GM12878 (cell line): ENCODE measurements at regions not wholly inside any gene's neighbourhood (a gene's known extent, or its start where the extent isn't known, plus 50 kb on each side); places are given as distances from the start of the nearest gene placed in this dataset.

Experiments used
- ATAC-seq: fragments of 200-7000 bp; cut with Tn5 transposase; 3 replicates; pipeline ENCODE4 v1.9.1; 2020; ENCODE audit warnings: mild to moderate bottlenecking, moderate library complexity
- BruUV-seq: library from RNA; stranded (reverse); fragments of 400-500 nt; replicated peaks from 2 replicates; lab custom pipeline; 2021; lab: Mats Ljungman, UMichigan
- CTCF ChIA-PET: fragments of 300-600 bp; sonication (Branson Sonifier 250); formaldehyde crosslinking; extraction: SDS; loops from one replicate; lab custom pipeline; 2021; ENCODE audit warnings: inconsistent platforms; lab: Yijun Ruan, JAX
- POLR2A ChIA-PET: fragments of 350-600 bp; formaldehyde crosslinking; extraction: SDS; loops from one replicate; lab custom pipeline; 2021; ENCODE audit warnings: inconsistent platforms; lab: Charles Lee
- RAD21 ChIA-PET: fragments of 300-600 bp; sonication (Branson Sonifier 250); formaldehyde crosslinking; loops from one replicate; lab custom pipeline; 2023; ENCODE audit warnings: antibody characterized with exemption; ENCODE audit not compliant: unreplicated experiment; lab: Charles Lee
- SMC1A ChIA-PET: fragments of 300-600 bp; sonication (Branson Sonifier 250); formaldehyde crosslinking; loops from one replicate; lab custom pipeline; 2023; ENCODE audit not compliant: unreplicated experiment, uncharacterized antibody; lab: Charles Lee
- DNase-seq: peaks from one replicate; pipeline ENCODE4 v3.0.0-alpha.2; 2011; ENCODE audit warnings: low read depth, low spot score
- FAIRE-seq: peaks from 3 replicates; lab custom pipeline; 2011; peaks lifted over from hg19 to GRCh38; lab: Jason Lieb, UNC
- H2AFZ ChIP-seq: 2 replicates; pipeline ENCODE4 v1.6.0; 2011; ENCODE audit warnings: low read depth, low read length, control low read depth; ENCODE audit not compliant: control insufficient read depth
- H3K27ac ChIP-seq: 2 replicates; pipeline ENCODE4 v1.5.1; 2011; ENCODE audit warnings: control low read depth; ENCODE audit not compliant: control insufficient read depth, insufficient read depth
- H3K27me3 ChIP-seq, 2 experiments: replicated peaks in 1 of 2; 2 replicates each; pipeline versions ENCODE4 v1.6.0 to v1.6.1; 2011; ENCODE audit warnings: low read length in 1 of 2; ENCODE audit not compliant: control insufficient read depth in 2 of 2, insufficient read depth in 2 of 2
- H3K36me3 ChIP-seq, 2 experiments: 2 replicates each; pipeline ENCODE4 v1.5.1; 2011; ENCODE audit warnings: low read length in 1 of 2; ENCODE audit not compliant: control insufficient read depth in 2 of 2, insufficient read depth in 2 of 2
- H3K4me1 ChIP-seq: 2 replicates; pipeline ENCODE4 v1.6.1; 2011; ENCODE audit warnings: mild to moderate bottlenecking, low read length, moderate library complexity, mixed read lengths; ENCODE audit not compliant: control insufficient read depth, insufficient read depth
- H3K4me2 ChIP-seq: 2 replicates; pipeline ENCODE4 v1.6.0; 2011; ENCODE audit warnings: control low read depth; ENCODE audit not compliant: control insufficient read depth, insufficient read depth
- H3K4me3 ChIP-seq: fragments of 200-600 bp; sonication (generic); 2 replicates; pipeline ENCODE4 v1.5.1; 2016
- H3K79me2 ChIP-seq: 2 replicates; pipeline ENCODE4 v1.6.0; 2011; ENCODE audit warnings: low read length; ENCODE audit not compliant: control insufficient read depth, insufficient read depth
- H3K9ac ChIP-seq: 2 replicates; pipeline ENCODE4 v1.8.0; 2011; ENCODE audit warnings: low read length, control low read depth, mixed read lengths; ENCODE audit not compliant: control insufficient read depth, insufficient read depth
- H3K9me3 ChIP-seq: replicated peaks from 3 replicates; pipeline ENCODE4 v1.5.1; 2011; ENCODE audit warnings: mild to moderate bottlenecking, low read length; ENCODE audit not compliant: control insufficient read depth, insufficient read depth
- H4K20me1 ChIP-seq: 2 replicates; pipeline ENCODE4 v1.6.0; 2011; ENCODE audit not compliant: control insufficient read depth, insufficient read depth
- BCL11A ChIP-seq: IDR thresholded peaks from 2 replicates; pipeline ENCODE4 v1.6.1; 2011; ENCODE audit warnings: low read depth, low read length
- CBX5 ChIP-seq: sonication (generic); IDR thresholded peaks from 2 replicates; pipeline ENCODE4 v1.6.1; 2016; ENCODE audit warnings: low read depth, moderate library complexity, mild to moderate bottlenecking, inconsistent platforms
- CHD1 ChIP-seq: IDR thresholded peaks from 2 replicates; pipeline ENCODE4 v1.6.1; 2012; ENCODE audit warnings: low read depth, low read length, improper control_type of control experiment
- E4F1 ChIP-seq: fragments of 450-650 bp; IDR thresholded peaks from 2 replicates; pipeline ENCODE4 v1.6.1; 2018; ENCODE audit warnings: borderline replicate concordance, mild to moderate bottlenecking; ENCODE audit not compliant: partially characterized antibody
- EED ChIP-seq: sonication (generic); IDR thresholded peaks from 2 replicates; pipeline ENCODE4 v1.6.1; 2016; ENCODE audit warnings: antibody characterized with exemption, low read depth
- JUNB ChIP-seq: IDR thresholded peaks from 2 replicates; pipeline ENCODE4 v1.6.1; 2016; ENCODE audit warnings: antibody characterized with exemption, mild to moderate bottlenecking
- JUND ChIP-seq: IDR thresholded peaks from 2 replicates; pipeline ENCODE4 v1.6.1; 2012; ENCODE audit warnings: low read depth, mild to moderate bottlenecking, low read length, improper control_type of control experiment, moderate library complexity
- MTA3 ChIP-seq: IDR thresholded peaks from 2 replicates; pipeline ENCODE4 v1.6.1; 2012; ENCODE audit warnings: low read length, inconsistent platforms, borderline replicate concordance
- NBN ChIP-seq: fragments of 450-650 bp; IDR thresholded peaks from 2 replicates; pipeline ENCODE4 v1.6.1; 2016
- NFXL1 ChIP-seq: fragments of 450-650 bp; IDR thresholded peaks from 2 replicates; pipeline ENCODE4 v1.6.1; 2017; ENCODE audit warnings: antibody characterized with exemption, mild to moderate bottlenecking, borderline replicate concordance
- RBBP5 ChIP-seq: fragments of 200-600 bp; sonication (generic); conservative IDR thresholded peaks from 2 replicates; pipeline ENCODE4 v1.6.1; 2016
- SMAD1 ChIP-seq: fragments of 450-650 bp; IDR thresholded peaks from 2 replicates; pipeline ENCODE4 v1.6.1; 2018; ENCODE audit warnings: mild to moderate bottlenecking, low read depth; ENCODE audit not compliant: partially characterized antibody
- STAT1 ChIP-seq: fragments of 450-650 bp; conservative IDR thresholded peaks from 2 replicates; pipeline ENCODE4 v1.6.1; 2014; ENCODE audit warnings: antibody characterized with exemption, mild to moderate bottlenecking
- YY1 ChIP-seq: IDR thresholded peaks from 2 replicates; pipeline ENCODE4 v1.6.1; 2011; ENCODE audit warnings: low read depth, mild to moderate bottlenecking, low read length
- ZSCAN29 ChIP-seq: fragments of 450-650 bp; IDR thresholded peaks from 2 replicates; pipeline ENCODE4 v1.6.1; 2017; ENCODE audit warnings: mild to moderate bottlenecking, moderate library complexity
- WGBS: methylation state at CpG from one replicate; pipeline ENCODE4 v1.1.6; 2016; ENCODE audit warnings: low lambda C conversion rate; ENCODE audit not compliant: insufficient replicate concordance, insufficient coverage; ENCODE audit errors: missing lambda C conversion rate; 5-methylcytosine and 5-hydroxymethylcytosine counted together
- in situ Hi-C: fragments of 300-500 bp; cut with MboI; formaldehyde crosslinking; loops from 9 replicates; pipeline ENCODE4 v1.14.3; 2018; ENCODE audit warnings: mixed read lengths
- intact Hi-C: fragments of 100-400 bp; cut with micrococcal nuclease; formaldehyde crosslinking; loops from one replicate; pipeline ENCODE4 v1.14.2; 2022; ENCODE audit not compliant: unreplicated experiment
- TF ChIP-seq, protein P1 (sequence below): fragments of 150-350 bp; IDR thresholded peaks from 2 replicates; pipeline ENCODE4 v1.6.1; 2016; ENCODE audit warnings: low read depth, low read length
- TF ChIP-seq, protein P2 (sequence below): fragments of 450-650 bp; IDR thresholded peaks from 2 replicates; pipeline ENCODE4 v1.6.1; 2017; ENCODE audit warnings: mild to moderate bottlenecking, moderate library complexity

GRCh38 chr7:85928500-85928899 lies 715.2 kb upstream of the GRM3 start:
- intact Hi-C loops, result no loop called here
- BruUV-seq, result no TSS peak
- SMC1A ChIA-PET, result interaction anchor here (0.7 kb wide), 1 partner anchor 364 kb away, joined by 3 read pairs; no protein-coding TSS in a partner anchor
- no peak for TF ChIP-seq YY1
- TF ChIP-seq EED, result no peak
- no peak for TF ChIP-seq CHD1
- TF ChIP-seq BCL11A, result no peak
- TF ChIP-seq NBN, result no peak
- no peak for TF ChIP-seq ZSCAN29
- TF ChIP-seq JUND, result no peak
- TF ChIP-seq, protein P1, sequence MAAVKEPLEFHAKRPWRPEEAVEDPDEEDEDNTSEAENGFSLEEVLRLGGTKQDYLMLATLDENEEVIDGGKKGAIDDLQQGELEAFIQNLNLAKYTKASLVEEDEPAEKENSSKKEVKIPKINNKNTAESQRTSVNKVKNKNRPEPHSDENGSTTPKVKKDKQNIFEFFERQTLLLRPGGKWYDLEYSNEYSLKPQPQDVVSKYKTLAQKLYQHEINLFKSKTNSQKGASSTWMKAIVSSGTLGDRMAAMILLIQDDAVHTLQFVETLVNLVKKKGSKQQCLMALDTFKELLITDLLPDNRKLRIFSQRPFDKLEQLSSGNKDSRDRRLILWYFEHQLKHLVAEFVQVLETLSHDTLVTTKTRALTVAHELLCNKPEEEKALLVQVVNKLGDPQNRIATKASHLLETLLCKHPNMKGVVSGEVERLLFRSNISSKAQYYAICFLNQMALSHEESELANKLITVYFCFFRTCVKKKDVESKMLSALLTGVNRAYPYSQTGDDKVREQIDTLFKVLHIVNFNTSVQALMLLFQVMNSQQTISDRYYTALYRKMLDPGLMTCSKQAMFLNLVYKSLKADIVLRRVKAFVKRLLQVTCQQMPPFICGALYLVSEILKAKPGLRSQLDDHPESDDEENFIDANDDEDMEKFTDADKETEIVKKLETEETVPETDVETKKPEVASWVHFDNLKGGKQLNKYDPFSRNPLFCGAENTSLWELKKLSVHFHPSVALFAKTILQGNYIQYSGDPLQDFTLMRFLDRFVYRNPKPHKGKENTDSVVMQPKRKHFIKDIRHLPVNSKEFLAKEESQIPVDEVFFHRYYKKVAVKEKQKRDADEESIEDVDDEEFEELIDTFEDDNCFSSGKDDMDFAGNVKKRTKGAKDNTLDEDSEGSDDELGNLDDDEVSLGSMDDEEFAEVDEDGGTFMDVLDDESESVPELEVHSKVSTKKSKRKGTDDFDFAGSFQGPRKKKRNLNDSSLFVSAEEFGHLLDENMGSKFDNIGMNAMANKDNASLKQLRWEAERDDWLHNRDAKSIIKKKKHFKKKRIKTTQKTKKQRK, result no peak
- no peak for TF ChIP-seq SMAD1
- TF ChIP-seq JUNB, result no peak
- TF ChIP-seq MTA3, result no peak
- TF ChIP-seq, protein P2, sequence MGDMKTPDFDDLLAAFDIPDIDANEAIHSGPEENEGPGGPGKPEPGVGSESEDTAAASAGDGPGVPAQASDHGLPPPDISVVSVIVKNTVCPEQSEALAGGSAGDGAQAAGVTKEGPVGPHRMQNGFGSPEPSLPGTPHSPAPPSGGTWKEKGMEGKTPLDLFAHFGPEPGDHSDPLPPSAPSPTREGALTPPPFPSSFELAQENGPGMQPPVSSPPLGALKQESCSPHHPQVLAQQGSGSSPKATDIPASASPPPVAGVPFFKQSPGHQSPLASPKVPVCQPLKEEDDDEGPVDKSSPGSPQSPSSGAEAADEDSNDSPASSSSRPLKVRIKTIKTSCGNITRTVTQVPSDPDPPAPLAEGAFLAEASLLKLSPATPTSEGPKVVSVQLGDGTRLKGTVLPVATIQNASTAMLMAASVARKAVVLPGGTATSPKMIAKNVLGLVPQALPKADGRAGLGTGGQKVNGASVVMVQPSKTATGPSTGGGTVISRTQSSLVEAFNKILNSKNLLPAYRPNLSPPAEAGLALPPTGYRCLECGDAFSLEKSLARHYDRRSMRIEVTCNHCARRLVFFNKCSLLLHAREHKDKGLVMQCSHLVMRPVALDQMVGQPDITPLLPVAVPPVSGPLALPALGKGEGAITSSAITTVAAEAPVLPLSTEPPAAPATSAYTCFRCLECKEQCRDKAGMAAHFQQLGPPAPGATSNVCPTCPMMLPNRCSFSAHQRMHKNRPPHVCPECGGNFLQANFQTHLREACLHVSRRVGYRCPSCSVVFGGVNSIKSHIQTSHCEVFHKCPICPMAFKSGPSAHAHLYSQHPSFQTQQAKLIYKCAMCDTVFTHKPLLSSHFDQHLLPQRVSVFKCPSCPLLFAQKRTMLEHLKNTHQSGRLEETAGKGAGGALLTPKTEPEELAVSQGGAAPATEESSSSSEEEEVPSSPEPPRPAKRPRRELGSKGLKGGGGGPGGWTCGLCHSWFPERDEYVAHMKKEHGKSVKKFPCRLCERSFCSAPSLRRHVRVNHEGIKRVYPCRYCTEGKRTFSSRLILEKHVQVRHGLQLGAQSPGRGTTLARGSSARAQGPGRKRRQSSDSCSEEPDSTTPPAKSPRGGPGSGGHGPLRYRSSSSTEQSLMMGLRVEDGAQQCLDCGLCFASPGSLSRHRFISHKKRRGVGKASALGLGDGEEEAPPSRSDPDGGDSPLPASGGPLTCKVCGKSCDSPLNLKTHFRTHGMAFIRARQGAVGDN, result no peak
- TF ChIP-seq RBBP5, result no peak
- no peak for TF ChIP-seq NFXL1
- TF ChIP-seq E4F1, result no peak
- no peak for TF ChIP-seq STAT1
- TF ChIP-seq CBX5, result no peak

More at GRCh38 chr7:85928500-85928899, 715.2 kb upstream of the GRM3 start:
- FAIRE-seq, result no peak
- H4K20me1 ChIP-seq, result no peaks in the 10 kb centered on the region
- ChIA-PET POLR2A (no interaction called here), CTCF (no interaction called here), RAD21 (no interaction called here)
- no peaks in the 10 kb centered on the region for H3K4me1 ChIP-seq
- H3K9ac ChIP-seq, result no peak overlapping the region
- no peak for ATAC-seq
- no peaks in the 10 kb centered on the region for H3K36me3 ChIP-seq
- in situ Hi-C loops, result no loop called here
- no peak overlapping the region for H2AFZ ChIP-seq
- no peak overlapping the region for H3K4me2 ChIP-seq
- no peak for DNase-seq
- WGBS, result 39% methylated on average over 2 of the region's 2 CpGs
- H3K9me3 ChIP-seq, result no peaks in the 10 kb centered on the region
- H3K4me3 ChIP-seq, result no peak overlapping the region
- no peaks in the 10 kb centered on the region for H3K79me2 ChIP-seq
- no peaks in the 10 kb centered on the region for H3K27me3 ChIP-seq
- H3K27ac ChIP-seq, result no peak overlapping the region
